Stimulated activated CD4-positive, alpha-beta T cell treated with anti-CD3 and anti-CD28 coated beads, Interleukin-2, amount 100 ng/mL, for 48 hours (primary cell): ENCODE measurements at regions not wholly inside any gene's neighbourhood (a gene's known extent, or its start where the extent isn't known, plus 50 kb on each side); places are given as distances from the start of the nearest gene placed in this dataset.

Experiments used
- DNase-seq, 2 donors: peaks; one replicate each; pipeline ENCODE4 v3.0.0-alpha.2; 2020

- no peak for DNase-seq
These were observed 85.0 kb upstream of the PMEPA1 start for GRCh38 chr20:57794600-57795341.

GRCh38 chr20:57794036-57794435 is 84.2 kb upstream of the PMEPA1 start:
- no peak for DNase-seq

- no peak for DNase-seq
These were observed 83.6 kb upstream of the PMEPA1 start for GRCh38 chr20:57793421-57793820.

GRCh38 chr20:57792386-57793080 is 82.7 kb upstream of the PMEPA1 start:
- no peak for DNase-seq

- DNase-seq = no peak
These were observed 82.2 kb upstream of the PMEPA1 start for GRCh38 chr20:57791966-57792365.

GRCh38 chr20:57791178-57791962 is 81.6 kb upstream of the PMEPA1 start:
- DNase-seq = no peak

GRCh38 chr20:57790176-57790575 is 80.4 kb upstream of the PMEPA1 start:
- DNase-seq = no peak

GRCh38 chr20:57788936-57789613 is 79.3 kb upstream of the PMEPA1 start:
- DNase-seq = no peak

GRCh38 chr20:57787990-57788781 is 78.4 kb upstream of the PMEPA1 start:
- DNase-seq = no peak

GRCh38 chr20:57787151-57787989 is 77.6 kb upstream of the PMEPA1 start:
- no peak for DNase-seq

- no peak for DNase-seq
These were observed 76.6 kb upstream of the PMEPA1 start for GRCh38 chr20:57786304-57786932.

- no peak for DNase-seq
These were observed 75.9 kb upstream of the PMEPA1 start for GRCh38 chr20:57785720-57786119.

GRCh38 chr20:57785061-57785460 is 75.2 kb upstream of the PMEPA1 start:
- no peak for DNase-seq

- DNase-seq = no peak
These were observed 74.4 kb upstream of the PMEPA1 start for GRCh38 chr20:57783956-57784837.

GRCh38 chr20:57783196-57783595 is 73.4 kb upstream of the PMEPA1 start:
- no peak for DNase-seq

- no peak for DNase-seq
These were observed 72.8 kb upstream of the PMEPA1 start for GRCh38 chr20:57782631-57783041.

- DNase-seq = no peak
These were observed 72.1 kb upstream of the PMEPA1 start for GRCh38 chr20:57781901-57782300.

- DNase-seq = no peak
These were observed 71.1 kb upstream of the PMEPA1 start for GRCh38 chr20:57780906-57781305.

GRCh38 chr20:57780398-57780797 is 70.6 kb upstream of the PMEPA1 start:
- no peak for DNase-seq
